GM13976 (cell line): ENCODE measurements at regions not wholly inside any gene's neighbourhood (a gene's known extent, or its start where the extent isn't known, plus 50 kb on each side); places are given as distances from the start of the nearest gene placed in this dataset.

Experiments
- DNase-seq: peaks from one replicate; pipeline ENCODE4 v3.0.0; 2012; ENCODE audit warnings: low spot score
- in situ Hi-C: fragments of 300-500 bp; cut with MboI; formaldehyde crosslinking; loops from one replicate; pipeline ENCODE4 v1.12.0; 2022; ENCODE audit warnings: low sequenced_read_pairs, mixed read lengths, inconsistent platforms; ENCODE audit not compliant: unreplicated experiment
- TF ChIP-seq, protein P1 (sequence below): IDR thresholded peaks from 2 replicates; pipeline ENCODE4 v1.5.1; 2012; ENCODE audit warnings: borderline replicate concordance, mild to moderate bottlenecking; ENCODE audit not compliant: insufficient read depth; ENCODE audit errors: extremely low read depth, missing control alignments, control extremely low read depth

DNA sequence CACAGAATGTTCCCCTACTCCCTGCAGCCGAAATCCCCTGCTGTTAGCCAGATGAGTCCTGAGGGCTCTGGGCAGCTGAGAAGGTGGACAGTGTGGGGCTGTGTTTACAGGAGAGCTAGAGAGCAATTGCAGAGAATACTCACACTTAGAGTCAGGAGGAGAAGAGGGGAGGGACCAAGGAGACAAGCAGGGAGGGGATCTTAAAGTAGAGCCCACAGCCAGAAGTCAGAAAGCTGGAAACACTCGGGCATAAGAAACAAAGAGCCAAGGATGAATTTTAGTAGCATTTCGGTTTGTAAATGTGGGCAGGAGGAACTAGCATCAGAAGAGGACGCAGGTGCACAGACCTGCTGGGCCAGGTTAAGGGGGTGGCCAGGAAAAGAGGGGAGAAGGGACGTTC, 1435.9 kb downstream of the BRD1 start:
- TF ChIP-seq, protein P1, sequence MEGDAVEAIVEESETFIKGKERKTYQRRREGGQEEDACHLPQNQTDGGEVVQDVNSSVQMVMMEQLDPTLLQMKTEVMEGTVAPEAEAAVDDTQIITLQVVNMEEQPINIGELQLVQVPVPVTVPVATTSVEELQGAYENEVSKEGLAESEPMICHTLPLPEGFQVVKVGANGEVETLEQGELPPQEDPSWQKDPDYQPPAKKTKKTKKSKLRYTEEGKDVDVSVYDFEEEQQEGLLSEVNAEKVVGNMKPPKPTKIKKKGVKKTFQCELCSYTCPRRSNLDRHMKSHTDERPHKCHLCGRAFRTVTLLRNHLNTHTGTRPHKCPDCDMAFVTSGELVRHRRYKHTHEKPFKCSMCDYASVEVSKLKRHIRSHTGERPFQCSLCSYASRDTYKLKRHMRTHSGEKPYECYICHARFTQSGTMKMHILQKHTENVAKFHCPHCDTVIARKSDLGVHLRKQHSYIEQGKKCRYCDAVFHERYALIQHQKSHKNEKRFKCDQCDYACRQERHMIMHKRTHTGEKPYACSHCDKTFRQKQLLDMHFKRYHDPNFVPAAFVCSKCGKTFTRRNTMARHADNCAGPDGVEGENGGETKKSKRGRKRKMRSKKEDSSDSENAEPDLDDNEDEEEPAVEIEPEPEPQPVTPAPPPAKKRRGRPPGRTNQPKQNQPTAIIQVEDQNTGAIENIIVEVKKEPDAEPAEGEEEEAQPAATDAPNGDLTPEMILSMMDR, result no peak
- DNase-seq, result no peak
- in situ Hi-C loops, result no loop called here

DNA sequence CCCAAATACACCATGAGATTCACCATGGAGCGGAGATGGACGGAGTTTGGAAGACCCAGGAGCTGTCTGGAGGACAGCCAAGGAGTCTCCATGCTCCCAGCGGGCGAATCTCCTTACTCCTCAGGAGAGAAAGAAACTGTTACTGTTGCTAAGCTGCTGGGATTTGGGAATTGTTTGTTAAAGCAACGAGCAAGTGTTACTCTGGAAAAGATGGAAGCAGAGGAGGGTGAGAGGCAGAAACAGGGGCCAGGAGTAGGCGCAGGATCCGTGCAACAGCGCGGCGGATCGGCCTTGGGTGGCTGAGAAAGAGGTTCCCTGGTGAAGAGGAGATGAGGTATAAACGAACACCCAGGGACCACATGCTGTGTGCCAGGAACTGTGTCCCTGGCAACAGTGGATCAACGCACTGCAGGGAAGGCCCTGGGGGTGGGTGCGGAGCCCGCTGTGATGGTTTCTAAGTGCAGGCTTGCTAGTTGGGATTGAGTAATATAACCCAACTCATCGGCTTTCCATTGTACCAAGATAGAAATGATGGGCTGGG, 1436.4 kb downstream of the BRD1 start:
- in situ Hi-C loops, result no loop called here
- TF ChIP-seq, protein P1, result no peak
- DNase-seq, result no peak

DNA sequence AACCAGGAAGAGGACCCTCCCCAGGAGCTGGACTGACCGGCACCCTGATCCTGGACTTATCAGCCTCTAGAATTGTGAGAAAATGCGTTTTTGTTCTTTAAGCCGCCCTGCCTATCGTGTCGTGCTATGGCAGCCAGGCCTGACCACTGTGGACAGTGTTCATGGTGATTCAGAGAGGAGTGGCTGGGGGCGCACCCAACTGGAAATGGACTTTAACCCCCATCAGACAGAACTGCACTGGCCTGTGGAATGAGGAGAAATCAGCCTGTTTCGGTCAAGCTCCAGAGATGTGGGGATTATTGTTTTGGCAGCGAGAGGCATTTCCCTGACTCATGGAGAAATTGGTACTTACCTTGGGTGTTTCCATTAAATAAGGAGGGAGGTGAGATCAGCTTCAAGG, 1437.8 kb downstream of the BRD1 start:
- TF ChIP-seq, protein P1, result no peak
- in situ Hi-C loops, result no loop called here
- no peak for DNase-seq

DNA sequence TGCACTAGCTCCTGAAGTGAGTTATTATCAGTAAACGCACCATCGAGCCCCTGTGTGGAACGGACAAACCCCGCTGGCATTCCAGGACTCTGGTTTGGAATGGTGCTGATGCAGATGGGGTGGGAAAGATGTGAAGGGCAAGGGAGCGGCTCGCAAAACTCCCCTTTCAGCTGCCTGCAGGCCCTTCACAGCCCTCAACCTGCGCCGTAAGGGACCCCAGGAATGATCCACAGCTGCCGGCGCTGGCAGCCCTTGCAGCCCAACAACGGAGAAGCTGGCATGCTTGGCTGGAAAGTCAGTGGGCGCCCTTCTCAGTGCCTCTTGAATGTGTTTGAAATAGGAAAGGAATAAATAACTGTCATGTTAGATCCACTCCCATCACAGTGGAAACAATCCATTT, 1445.5 kb downstream of the BRD1 start:
- no peak for DNase-seq
- in situ Hi-C loops, result no loop called here
- TF ChIP-seq, protein P1, result no peak

DNA sequence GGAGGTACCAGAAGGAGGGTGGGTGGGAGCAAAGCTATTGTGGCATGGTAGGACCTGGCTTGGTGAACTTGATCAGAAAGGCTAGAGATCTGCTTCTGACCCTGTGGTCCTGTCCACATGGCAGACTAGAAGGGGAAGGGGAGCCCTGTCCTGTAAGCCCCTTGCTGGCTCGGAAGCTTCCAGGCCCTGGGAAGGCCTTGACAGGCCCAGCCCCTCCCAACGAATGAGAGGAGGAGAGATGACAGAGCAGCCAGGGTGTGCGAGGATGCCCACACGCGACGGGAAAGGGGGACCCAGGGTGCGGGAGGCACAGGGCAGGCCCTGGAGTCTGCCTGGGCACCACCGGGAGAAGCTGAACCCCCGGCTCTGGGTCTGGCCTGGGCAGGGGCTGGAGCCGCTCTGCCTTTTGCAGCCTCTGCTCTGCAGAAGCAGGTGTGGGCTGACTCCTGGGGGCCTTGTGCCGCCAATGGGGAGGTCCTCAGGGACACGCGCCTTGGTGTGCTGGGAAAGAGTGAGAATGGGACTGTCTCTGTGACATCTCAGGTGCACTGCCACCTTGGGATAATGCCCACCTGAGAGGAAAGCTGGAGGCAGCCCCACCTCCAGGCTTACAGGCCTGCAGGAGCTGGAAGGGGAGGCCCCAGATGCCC, 1447.5 kb downstream of the BRD1 start:
- TF ChIP-seq, protein P1, result no peak
- DNase-seq, result no peak
- in situ Hi-C loops, result no loop called here

DNA sequence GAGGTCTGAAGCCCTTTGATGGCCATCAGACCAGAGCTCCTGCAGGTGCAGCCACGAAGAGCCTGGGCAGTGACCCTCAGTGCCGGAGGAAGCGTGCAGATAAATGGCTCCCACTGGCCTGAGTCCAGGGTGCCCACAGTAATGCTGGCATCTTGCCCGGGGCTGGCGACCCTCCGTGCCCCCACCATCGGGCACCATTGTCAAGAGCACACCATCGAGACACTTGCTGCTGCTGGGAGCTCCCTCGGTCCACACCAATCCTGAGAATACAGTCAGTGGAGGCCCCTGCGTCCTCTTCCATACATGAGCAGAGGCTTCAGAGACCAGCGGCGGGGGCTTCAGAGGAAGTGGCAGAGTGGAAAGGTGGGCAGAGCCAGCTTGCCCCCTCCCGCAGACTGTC, 1448.3 kb downstream of the BRD1 start:
- in situ Hi-C loops, result no loop called here
- no peak for DNase-seq
- TF ChIP-seq, protein P1, result no peak
